ENCODE measurements at regions not wholly inside any gene's neighbourhood (a gene's known extent, or its start where the extent isn't known, plus 50 kb on each side); places are given as distances from the start of the nearest gene placed in this dataset.

DNA sequence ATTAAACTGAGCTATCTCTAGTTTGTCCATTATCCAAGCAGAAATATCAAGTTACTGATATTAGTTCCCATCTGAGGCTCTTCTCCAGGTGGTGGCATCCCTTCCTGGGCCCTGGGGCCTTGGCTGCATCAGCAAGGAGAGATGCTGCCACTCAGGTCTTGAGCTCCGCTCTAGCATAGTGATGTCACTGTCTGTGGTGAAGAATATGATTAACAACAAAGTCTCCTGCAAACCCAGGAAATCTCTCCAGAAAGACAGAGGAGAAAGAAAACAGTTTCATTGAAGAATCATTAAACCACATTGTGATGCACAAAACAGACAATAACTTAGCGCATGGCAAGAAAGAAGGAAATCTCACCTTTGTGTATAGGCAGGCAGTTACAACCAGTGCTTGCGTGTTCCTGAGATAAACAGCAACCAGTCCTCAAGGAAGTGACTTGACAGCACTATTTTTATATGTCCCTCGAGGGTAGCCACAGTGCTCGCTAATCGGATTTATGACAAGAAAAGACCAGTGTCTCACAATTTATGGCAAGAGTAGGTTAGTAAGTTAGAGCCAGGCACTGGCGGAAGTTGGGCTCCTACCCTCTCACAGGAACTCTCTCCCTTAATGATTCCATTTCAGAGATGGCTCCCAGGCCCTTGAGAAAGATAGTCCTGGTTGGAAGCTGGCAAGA is 151.1 kb downstream of the AHSP start:
- TF ChIP-seq, protein P1, sequence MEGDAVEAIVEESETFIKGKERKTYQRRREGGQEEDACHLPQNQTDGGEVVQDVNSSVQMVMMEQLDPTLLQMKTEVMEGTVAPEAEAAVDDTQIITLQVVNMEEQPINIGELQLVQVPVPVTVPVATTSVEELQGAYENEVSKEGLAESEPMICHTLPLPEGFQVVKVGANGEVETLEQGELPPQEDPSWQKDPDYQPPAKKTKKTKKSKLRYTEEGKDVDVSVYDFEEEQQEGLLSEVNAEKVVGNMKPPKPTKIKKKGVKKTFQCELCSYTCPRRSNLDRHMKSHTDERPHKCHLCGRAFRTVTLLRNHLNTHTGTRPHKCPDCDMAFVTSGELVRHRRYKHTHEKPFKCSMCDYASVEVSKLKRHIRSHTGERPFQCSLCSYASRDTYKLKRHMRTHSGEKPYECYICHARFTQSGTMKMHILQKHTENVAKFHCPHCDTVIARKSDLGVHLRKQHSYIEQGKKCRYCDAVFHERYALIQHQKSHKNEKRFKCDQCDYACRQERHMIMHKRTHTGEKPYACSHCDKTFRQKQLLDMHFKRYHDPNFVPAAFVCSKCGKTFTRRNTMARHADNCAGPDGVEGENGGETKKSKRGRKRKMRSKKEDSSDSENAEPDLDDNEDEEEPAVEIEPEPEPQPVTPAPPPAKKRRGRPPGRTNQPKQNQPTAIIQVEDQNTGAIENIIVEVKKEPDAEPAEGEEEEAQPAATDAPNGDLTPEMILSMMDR (IDR thresholded peaks at IDR 0.05) = no peak
- TF ChIP-seq POLR2A (IDR thresholded peaks at IDR 0.05) = no peak
